ENCODE measurements at regions not wholly inside any gene's neighbourhood (a gene's known extent, or its start where the extent isn't known, plus 50 kb on each side); places are given as distances from the start of the nearest gene placed in this dataset.
A peak's percentile ranks its signal among the peaks of the same experiment; 100 is the strongest.
"Not testable (repeated sequence)": the region's sequence is repeated elsewhere in the genome, so short reads cannot be mapped to it uniquely, and the experiment has no call there.

DNA sequence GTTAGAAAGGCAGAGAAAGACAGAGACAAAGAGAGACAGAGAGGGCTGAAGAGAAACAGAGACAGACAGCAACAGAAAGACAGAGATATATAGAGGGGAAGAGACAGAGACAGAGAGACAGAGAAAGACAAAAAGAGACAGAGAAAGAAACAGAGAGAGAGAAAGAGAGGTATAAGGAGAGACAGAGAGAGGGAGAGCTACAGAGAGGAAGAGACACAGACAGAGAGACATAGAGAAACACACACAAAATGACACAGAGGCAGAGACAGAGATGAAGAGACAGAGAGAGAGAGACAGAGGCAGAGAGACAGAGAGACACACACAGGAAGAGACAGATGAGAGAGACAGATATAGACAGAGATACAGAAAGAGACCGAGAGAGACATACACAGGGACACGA is 168.6 kb downstream of the TMEM121 start:
- Mint-ChIP-seq H3K9me3 (ENCODE audit: insufficient read depth) (no peaks in the 10 kb centered on the region), H3K4me3 (peak overlapping the region; percentile 72), H3K27me3 (no peaks in the 10 kb centered on the region), H3K4me1 (peaks cover 50% of the 10 kb centered on the region), H3K27ac (peak overlapping the region; percentile 97)
- Histone ChIP-seq H3K27me3 (replicated peaks in 1 of 4; ENCODE audit: control extremely low read depth in 1 of 4, control insufficient read depth in 3 of 4, insufficient read depth in 4 of 4, low read length in 3 of 4) (no peaks in the 10 kb centered on the region), H3K27ac (ENCODE audit: low read length in 2 of 2) (peak overlapping the region; percentile 67 to 96), H3K4me2 (replicated peaks; ENCODE audit: low read depth, low read length, poor library complexity, severe bottlenecking) (peak overlapping the region; percentile 58), H2AFZ (ENCODE audit: insufficient read depth, low read depth, low read length, poor library complexity, severe bottlenecking) (no peak overlapping the region), H4K20me1 (ENCODE audit: control insufficient read depth, insufficient read depth, low read length, poor library complexity, severe bottlenecking) (no peaks in the 10 kb centered on the region), H3K9me3 (ENCODE audit: control extremely low read depth in 1 of 3, control insufficient read depth in 2 of 3, insufficient read depth in 1 of 3, low read length in 2 of 3) (no peaks in the 10 kb centered on the region), H3K9ac (ENCODE audit: low read length) (peak overlapping the region; percentile 45), H3K36me3 (replicated peaks in 1 of 2; ENCODE audit: control extremely low read depth in 1 of 2, control insufficient read depth in 1 of 2, extremely low read depth in 1 of 2, insufficient read depth in 2 of 2, low read length in 1 of 2) (no peaks in the 10 kb centered on the region), H3K4me3 (ENCODE audit: control extremely low read depth in 1 of 5, extremely low read depth in 1 of 5, insufficient read depth in 1 of 5, low read depth in 2 of 5, low read length in 4 of 5) (peak overlapping the region in 1 of 5 experiments; percentile 33), H3K4me1 (ENCODE audit: control insufficient read depth in 2 of 2, insufficient read depth in 2 of 2, low read length in 2 of 2) (peaks cover 56 to 73% of the 10 kb centered on the region in 2 donors), H3K79me2 (ENCODE audit: control insufficient read depth, insufficient read depth, low read length) (peaks cover 41% of the 10 kb centered on the region)
- intact Hi-C loops (cut with micrococcal nuclease), result loop anchor here (5.0 to 10.0 kb wide), 2 partner anchors 120 to 123 kb away; no protein-coding TSS in a partner anchor
- POLR2A ChIA-PET, result no interaction called here
- CTCF ChIA-PET, result no interaction called here
- no peak for ATAC-seq (ENCODE audit: low read depth)
- WGBS (ENCODE audit: insufficient coverage), result no CpG with 5 or more reads among the region's 2 CpGs
- DNase-seq, result no peak
- TF ChIP-seq EZH2 (IDR thresholded peaks at IDR 0.05; ENCODE audit: borderline replicate concordance, insufficient read depth, low read depth, low read length, poor library complexity, severe bottlenecking), result no peak
- TF ChIP-seq, protein P1, sequence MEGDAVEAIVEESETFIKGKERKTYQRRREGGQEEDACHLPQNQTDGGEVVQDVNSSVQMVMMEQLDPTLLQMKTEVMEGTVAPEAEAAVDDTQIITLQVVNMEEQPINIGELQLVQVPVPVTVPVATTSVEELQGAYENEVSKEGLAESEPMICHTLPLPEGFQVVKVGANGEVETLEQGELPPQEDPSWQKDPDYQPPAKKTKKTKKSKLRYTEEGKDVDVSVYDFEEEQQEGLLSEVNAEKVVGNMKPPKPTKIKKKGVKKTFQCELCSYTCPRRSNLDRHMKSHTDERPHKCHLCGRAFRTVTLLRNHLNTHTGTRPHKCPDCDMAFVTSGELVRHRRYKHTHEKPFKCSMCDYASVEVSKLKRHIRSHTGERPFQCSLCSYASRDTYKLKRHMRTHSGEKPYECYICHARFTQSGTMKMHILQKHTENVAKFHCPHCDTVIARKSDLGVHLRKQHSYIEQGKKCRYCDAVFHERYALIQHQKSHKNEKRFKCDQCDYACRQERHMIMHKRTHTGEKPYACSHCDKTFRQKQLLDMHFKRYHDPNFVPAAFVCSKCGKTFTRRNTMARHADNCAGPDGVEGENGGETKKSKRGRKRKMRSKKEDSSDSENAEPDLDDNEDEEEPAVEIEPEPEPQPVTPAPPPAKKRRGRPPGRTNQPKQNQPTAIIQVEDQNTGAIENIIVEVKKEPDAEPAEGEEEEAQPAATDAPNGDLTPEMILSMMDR (IDR thresholded peaks at IDR 0.05), result peak; percentile 4

DNA sequence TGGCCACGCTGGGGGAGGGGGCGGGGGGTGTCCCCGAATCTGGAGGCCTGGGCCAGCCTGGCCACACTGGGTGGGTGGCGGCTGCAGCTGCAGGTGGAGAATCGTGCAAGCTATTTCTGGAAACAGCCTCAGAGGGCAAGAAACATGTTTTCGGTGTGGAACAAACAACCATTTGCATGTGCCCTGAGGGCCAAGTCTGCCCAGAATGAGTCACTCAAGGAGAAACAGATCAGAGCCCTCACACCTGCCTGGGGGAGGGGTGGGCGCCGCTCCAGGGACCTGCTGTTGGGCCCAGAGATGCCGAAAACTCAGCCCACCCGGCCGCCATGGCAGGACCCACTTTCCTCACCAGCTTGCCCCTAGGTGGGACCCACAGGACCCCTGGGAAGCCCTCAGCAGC is 170.0 kb downstream of the TMEM121 start:
- CTCF ChIA-PET; H3K27me3 Mint-ChIP-seq; DNase-seq; H3K9me3 ChIP-seq (ENCODE audit: control extremely low read depth in 1 of 3, control insufficient read depth in 2 of 3, insufficient read depth in 1 of 3, low read length in 2 of 3); H3K27me3 ChIP-seq (replicated peaks in 1 of 4; ENCODE audit: control extremely low read depth in 1 of 4, control insufficient read depth in 3 of 4, insufficient read depth in 4 of 4, low read length in 3 of 4); POLR2A ChIA-PET; H3K27ac ChIP-seq (ENCODE audit: low read length in 2 of 2); H3K27ac Mint-ChIP-seq; H4K20me1 ChIP-seq (ENCODE audit: control insufficient read depth, insufficient read depth, low read length, poor library complexity, severe bottlenecking); H2AFZ ChIP-seq (ENCODE audit: insufficient read depth, low read depth, low read length, poor library complexity, severe bottlenecking); H3K36me3 ChIP-seq (replicated peaks in 1 of 2; ENCODE audit: control extremely low read depth in 1 of 2, control insufficient read depth in 1 of 2, extremely low read depth in 1 of 2, insufficient read depth in 2 of 2, low read length in 1 of 2); H3K9ac ChIP-seq (ENCODE audit: low read length); H3K9me3 Mint-ChIP-seq (ENCODE audit: insufficient read depth); H3K4me2 ChIP-seq (replicated peaks; ENCODE audit: low read depth, low read length, poor library complexity, severe bottlenecking); H3K4me3 Mint-ChIP-seq; H3K4me3 ChIP-seq (ENCODE audit: control extremely low read depth in 1 of 5, extremely low read depth in 1 of 5, insufficient read depth in 1 of 5, low read depth in 2 of 5, low read length in 4 of 5): not testable (repeated sequence)
- Histone ChIP-seq H3K79me2 (ENCODE audit: control insufficient read depth, insufficient read depth, low read length) (peaks cover 34% of the 10 kb centered on the region), H3K4me1 (ENCODE audit: control insufficient read depth in 2 of 2, insufficient read depth in 2 of 2, low read length in 2 of 2) (peaks cover 56 to 73% of the 10 kb centered on the region in 2 donors)
- intact Hi-C loops (cut with micrococcal nuclease), result loop anchor here (10.0 kb wide), 1 partner anchor 118 kb away; no protein-coding TSS in a partner anchor
- WGBS (ENCODE audit: insufficient coverage), result no CpG with 5 or more reads among the region's 11 CpGs
- peaks cover 50% of the 10 kb centered on the region for H3K4me1 Mint-ChIP-seq
- ATAC-seq (ENCODE audit: low read depth), result peak; percentile 35

DNA sequence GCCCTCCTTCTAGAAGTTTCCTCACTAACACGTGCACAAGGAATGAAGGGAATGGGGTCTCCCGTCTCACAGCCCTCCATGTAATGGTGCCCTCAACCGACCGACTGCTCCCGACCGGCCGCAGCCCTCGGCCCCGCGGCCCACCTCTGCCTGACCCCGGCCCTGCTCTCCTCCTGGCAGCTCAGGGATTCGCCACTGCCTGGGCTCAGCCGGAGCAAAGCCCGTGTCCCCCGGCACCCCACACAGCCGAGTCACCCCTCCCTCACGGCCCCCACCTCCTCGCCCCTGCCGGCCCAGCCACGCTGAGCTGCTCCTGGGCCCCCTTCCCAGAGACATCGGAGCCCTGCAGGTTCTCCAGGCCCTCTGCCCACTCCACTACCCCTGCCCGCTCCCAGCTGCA is 171.0 kb downstream of the TMEM121 start:
- CTCF ChIA-PET; H3K36me3 ChIP-seq (replicated peaks in 1 of 2; ENCODE audit: control extremely low read depth in 1 of 2, control insufficient read depth in 1 of 2, extremely low read depth in 1 of 2, insufficient read depth in 2 of 2, low read length in 1 of 2); H3K9me3 Mint-ChIP-seq (ENCODE audit: insufficient read depth); H3K4me2 ChIP-seq (replicated peaks; ENCODE audit: low read depth, low read length, poor library complexity, severe bottlenecking); H4K20me1 ChIP-seq (ENCODE audit: control insufficient read depth, insufficient read depth, low read length, poor library complexity, severe bottlenecking); POLR2A ChIA-PET; H3K4me3 ChIP-seq (ENCODE audit: control extremely low read depth in 1 of 5, extremely low read depth in 1 of 5, insufficient read depth in 1 of 5, low read depth in 2 of 5, low read length in 4 of 5); H3K4me3 Mint-ChIP-seq; H2AFZ ChIP-seq (ENCODE audit: insufficient read depth, low read depth, low read length, poor library complexity, severe bottlenecking); H3K9ac ChIP-seq (ENCODE audit: low read length); H3K27me3 ChIP-seq (replicated peaks in 1 of 4; ENCODE audit: control extremely low read depth in 1 of 4, control insufficient read depth in 3 of 4, insufficient read depth in 4 of 4, low read length in 3 of 4); ATAC-seq (ENCODE audit: low read depth); H3K27me3 Mint-ChIP-seq; H3K9me3 ChIP-seq (ENCODE audit: control extremely low read depth in 1 of 3, control insufficient read depth in 2 of 3, insufficient read depth in 1 of 3, low read length in 2 of 3): not testable (repeated sequence)
- H3K79me2 ChIP-seq (ENCODE audit: control insufficient read depth, insufficient read depth, low read length), result peaks cover 44% of the 10 kb centered on the region
- 90% methylated on average over 7 of the region's 22 CpGs for WGBS (ENCODE audit: insufficient coverage)
- Mint-ChIP-seq H3K4me1 (peaks cover 56% of the 10 kb centered on the region), H3K27ac (peak overlapping the region; percentile 76)
- peak overlapping the region; percentile 76 to 89 for H3K27ac ChIP-seq (ENCODE audit: low read length in 2 of 2)
- peak; percentile 10 for DNase-seq
- H3K4me1 ChIP-seq (ENCODE audit: control insufficient read depth in 2 of 2, insufficient read depth in 2 of 2, low read length in 2 of 2), result peaks cover 61 to 75% of the 10 kb centered on the region in 2 donors
- intact Hi-C loops (cut with micrococcal nuclease), result loop anchor here (10.0 kb wide), 1 partner anchor 117 kb away; no protein-coding TSS in a partner anchor
